SK-N-MC (cell line): ENCODE measurements at regions not wholly inside any gene's neighbourhood (a gene's known extent, or its start where the extent isn't known, plus 50 kb on each side); places are given as distances from the start of the nearest gene placed in this dataset.

Source experiments
- EZH2 ChIP-seq: fragments of 200-600 bp; sonication (generic); IDR thresholded peaks from one replicate; pipeline ENCODE4 v1.6.1; 2017; ENCODE audit warnings: antibody characterized with exemption
- FOXP2 ChIP-seq: optimal IDR thresholded peaks from 2 replicates; pipeline ENCODE3; 2011; ENCODE audit warnings: mild to moderate bottlenecking, moderate library complexity; ENCODE audit not compliant: insufficient read depth; ENCODE audit errors: extremely low read length, control extremely low read depth
- POLR2AphosphoS5 ChIP-seq: IDR thresholded peaks from 2 replicates; pipeline ENCODE4 v1.6.1; 2012; ENCODE audit warnings: mild to moderate bottlenecking, low read depth, low read length, borderline replicate concordance

GRCh38 chr4:64821219-64821976, 412.1 kb upstream of the TECRL start:
- TF ChIP-seq FOXP2 (no peak), POLR2AphosphoS5 (no peak), EZH2 (no peak)
